ENCODE measurements at regions not wholly inside any gene's neighbourhood (a gene's known extent, or its start where the extent isn't known, plus 50 kb on each side); places are given as distances from the start of the nearest gene placed in this dataset.

GRCh38 chr14:82657186-82657675 lies 1123.6 kb upstream of the SEL1L start (continued):
- TF ChIP-seq TCF7 (CRISPR knock-in tag; IDR thresholded peaks at IDR 0.05; ENCODE audit: low read depth) (no peak), ZNF232 (CRISPR knock-in tag; IDR thresholded peaks at IDR 0.05) (no peak)

DNA sequence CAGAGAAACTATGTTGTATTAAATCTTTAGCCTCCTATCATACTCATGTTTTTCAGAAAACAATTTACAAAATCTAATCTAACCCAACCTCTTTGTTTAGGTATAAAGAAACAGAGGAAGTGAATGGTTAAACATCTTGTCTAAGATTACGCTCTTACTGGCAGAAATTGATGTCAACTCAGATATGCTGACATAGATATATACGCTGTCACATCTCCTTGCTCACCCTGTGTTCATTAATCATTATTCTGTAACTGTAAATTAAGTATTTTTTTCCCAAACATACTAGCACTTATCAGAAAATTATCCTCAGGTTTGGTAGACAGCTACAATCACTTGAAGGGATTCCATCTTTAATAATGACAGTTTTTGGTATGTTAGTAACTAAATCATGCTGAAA lies 1127.6 kb upstream of the SEL1L start:
- Mint-ChIP-seq H3K4me3 (no peak overlapping the region), H3K4me1 (no peaks in the 10 kb centered on the region), H3K36me3 (no peaks in the 10 kb centered on the region), H3K9me3 (no peaks in the 10 kb centered on the region), H3K27me3 (ENCODE audit: low read depth) (no peaks in the 10 kb centered on the region), H3K27ac (no peak overlapping the region)
- TF ChIP-seq USF1 (CRISPR knock-in tag; IDR thresholded peaks at IDR 0.05), result no peak
- no peak for TF ChIP-seq ATF1 (CRISPR knock-in tag; IDR thresholded peaks at IDR 0.05)
- no peak for TF ChIP-seq KAT7 (CRISPR knock-in tag; IDR thresholded peaks at IDR 0.05; ENCODE audit: borderline replicate concordance)
- TF ChIP-seq TEAD4 (CRISPR knock-in tag; IDR thresholded peaks at IDR 0.05), result no peak
- TF ChIP-seq NR2C2 (CRISPR knock-in tag; IDR thresholded peaks at IDR 0.05), result no peak
- TF ChIP-seq ESRRA (CRISPR knock-in tag; IDR thresholded peaks at IDR 0.05; ENCODE audit: borderline replicate concordance), result no peak
- POLR2A ChIA-PET, result no interaction called here
- DNase-seq (ENCODE audit: low spot score), result no peak
- no peak for ATAC-seq
- CTCF ChIA-PET, result no interaction called here

DNA sequence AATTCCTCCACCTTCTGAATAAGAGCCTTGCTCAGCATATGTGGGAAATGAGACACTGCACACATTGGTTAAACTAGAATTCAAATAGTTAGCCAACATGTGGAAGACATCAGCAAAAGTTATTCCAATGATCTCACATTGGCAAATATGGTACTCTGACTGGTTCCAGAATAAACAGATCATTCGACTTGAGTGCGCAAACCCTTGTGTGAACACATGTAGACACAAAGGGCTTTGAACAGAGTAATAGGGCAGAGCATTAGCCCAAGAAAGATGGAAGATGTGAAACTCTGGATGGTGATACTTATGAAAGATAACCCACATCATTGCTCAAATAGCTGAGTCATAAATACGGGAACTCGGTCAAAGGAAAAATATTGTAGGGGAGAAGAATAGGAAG lies 1133.4 kb upstream of the SEL1L start:
- H3K27ac Mint-ChIP-seq, result no peak overlapping the region
- CTCF ChIA-PET, result no interaction called here
- H3K36me3 Mint-ChIP-seq, result no peaks in the 10 kb centered on the region
- TF ChIP-seq, protein P1, sequence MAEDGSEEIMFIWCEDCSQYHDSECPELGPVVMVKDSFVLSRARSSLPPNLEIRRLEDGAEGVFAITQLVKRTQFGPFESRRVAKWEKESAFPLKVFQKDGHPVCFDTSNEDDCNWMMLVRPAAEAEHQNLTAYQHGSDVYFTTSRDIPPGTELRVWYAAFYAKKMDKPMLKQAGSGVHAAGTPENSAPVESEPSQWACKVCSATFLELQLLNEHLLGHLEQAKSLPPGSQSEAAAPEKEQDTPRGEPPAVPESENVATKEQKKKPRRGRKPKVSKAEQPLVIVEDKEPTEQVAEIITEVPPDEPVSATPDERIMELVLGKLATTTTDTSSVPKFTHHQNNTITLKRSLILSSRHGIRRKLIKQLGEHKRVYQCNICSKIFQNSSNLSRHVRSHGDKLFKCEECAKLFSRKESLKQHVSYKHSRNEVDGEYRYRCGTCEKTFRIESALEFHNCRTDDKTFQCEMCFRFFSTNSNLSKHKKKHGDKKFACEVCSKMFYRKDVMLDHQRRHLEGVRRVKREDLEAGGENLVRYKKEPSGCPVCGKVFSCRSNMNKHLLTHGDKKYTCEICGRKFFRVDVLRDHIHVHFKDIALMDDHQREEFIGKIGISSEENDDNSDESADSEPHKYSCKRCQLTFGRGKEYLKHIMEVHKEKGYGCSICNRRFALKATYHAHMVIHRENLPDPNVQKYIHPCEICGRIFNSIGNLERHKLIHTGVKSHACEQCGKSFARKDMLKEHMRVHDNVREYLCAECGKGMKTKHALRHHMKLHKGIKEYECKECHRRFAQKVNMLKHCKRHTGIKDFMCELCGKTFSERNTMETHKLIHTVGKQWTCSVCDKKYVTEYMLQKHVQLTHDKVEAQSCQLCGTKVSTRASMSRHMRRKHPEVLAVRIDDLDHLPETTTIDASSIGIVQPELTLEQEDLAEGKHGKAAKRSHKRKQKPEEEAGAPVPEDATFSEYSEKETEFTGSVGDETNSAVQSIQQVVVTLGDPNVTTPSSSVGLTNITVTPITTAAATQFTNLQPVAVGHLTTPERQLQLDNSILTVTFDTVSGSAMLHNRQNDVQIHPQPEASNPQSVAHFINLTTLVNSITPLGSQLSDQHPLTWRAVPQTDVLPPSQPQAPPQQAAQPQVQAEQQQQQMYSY (CRISPR knock-in tag; IDR thresholded peaks at IDR 0.05), result no peak
- no peak for TF ChIP-seq IRF2 (CRISPR knock-in tag; IDR thresholded peaks at IDR 0.05; ENCODE audit: borderline replicate concordance, low read depth)
- TF ChIP-seq KAT7 (CRISPR knock-in tag; IDR thresholded peaks at IDR 0.05; ENCODE audit: borderline replicate concordance), result no peak
- TF ChIP-seq, protein P2, sequence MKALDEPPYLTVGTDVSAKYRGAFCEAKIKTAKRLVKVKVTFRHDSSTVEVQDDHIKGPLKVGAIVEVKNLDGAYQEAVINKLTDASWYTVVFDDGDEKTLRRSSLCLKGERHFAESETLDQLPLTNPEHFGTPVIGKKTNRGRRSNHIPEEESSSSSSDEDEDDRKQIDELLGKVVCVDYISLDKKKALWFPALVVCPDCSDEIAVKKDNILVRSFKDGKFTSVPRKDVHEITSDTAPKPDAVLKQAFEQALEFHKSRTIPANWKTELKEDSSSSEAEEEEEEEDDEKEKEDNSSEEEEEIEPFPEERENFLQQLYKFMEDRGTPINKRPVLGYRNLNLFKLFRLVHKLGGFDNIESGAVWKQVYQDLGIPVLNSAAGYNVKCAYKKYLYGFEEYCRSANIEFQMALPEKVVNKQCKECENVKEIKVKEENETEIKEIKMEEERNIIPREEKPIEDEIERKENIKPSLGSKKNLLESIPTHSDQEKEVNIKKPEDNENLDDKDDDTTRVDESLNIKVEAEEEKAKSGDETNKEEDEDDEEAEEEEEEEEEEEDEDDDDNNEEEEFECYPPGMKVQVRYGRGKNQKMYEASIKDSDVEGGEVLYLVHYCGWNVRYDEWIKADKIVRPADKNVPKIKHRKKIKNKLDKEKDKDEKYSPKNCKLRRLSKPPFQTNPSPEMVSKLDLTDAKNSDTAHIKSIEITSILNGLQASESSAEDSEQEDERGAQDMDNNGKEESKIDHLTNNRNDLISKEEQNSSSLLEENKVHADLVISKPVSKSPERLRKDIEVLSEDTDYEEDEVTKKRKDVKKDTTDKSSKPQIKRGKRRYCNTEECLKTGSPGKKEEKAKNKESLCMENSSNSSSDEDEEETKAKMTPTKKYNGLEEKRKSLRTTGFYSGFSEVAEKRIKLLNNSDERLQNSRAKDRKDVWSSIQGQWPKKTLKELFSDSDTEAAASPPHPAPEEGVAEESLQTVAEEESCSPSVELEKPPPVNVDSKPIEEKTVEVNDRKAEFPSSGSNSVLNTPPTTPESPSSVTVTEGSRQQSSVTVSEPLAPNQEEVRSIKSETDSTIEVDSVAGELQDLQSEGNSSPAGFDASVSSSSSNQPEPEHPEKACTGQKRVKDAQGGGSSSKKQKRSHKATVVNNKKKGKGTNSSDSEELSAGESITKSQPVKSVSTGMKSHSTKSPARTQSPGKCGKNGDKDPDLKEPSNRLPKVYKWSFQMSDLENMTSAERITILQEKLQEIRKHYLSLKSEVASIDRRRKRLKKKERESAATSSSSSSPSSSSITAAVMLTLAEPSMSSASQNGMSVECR (CRISPR knock-in tag; IDR thresholded peaks at IDR 0.05; ENCODE audit: borderline replicate concordance), result no peak
- TF ChIP-seq FOXP1 (CRISPR knock-in tag; IDR thresholded peaks at IDR 0.05; ENCODE audit: borderline replicate concordance), result no peak
- TF ChIP-seq, protein P3, sequence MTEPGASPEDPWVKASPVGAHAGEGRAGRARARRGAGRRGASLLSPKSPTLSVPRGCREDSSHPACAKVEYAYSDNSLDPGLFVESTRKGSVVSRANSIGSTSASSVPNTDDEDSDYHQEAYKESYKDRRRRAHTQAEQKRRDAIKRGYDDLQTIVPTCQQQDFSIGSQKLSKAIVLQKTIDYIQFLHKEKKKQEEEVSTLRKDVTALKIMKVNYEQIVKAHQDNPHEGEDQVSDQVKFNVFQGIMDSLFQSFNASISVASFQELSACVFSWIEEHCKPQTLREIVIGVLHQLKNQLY (CRISPR knock-in tag; IDR thresholded peaks at IDR 0.05), result no peak
- no peak for TF ChIP-seq EMX1 (CRISPR knock-in tag; IDR thresholded peaks at IDR 0.05)
- TF ChIP-seq, protein P4, sequence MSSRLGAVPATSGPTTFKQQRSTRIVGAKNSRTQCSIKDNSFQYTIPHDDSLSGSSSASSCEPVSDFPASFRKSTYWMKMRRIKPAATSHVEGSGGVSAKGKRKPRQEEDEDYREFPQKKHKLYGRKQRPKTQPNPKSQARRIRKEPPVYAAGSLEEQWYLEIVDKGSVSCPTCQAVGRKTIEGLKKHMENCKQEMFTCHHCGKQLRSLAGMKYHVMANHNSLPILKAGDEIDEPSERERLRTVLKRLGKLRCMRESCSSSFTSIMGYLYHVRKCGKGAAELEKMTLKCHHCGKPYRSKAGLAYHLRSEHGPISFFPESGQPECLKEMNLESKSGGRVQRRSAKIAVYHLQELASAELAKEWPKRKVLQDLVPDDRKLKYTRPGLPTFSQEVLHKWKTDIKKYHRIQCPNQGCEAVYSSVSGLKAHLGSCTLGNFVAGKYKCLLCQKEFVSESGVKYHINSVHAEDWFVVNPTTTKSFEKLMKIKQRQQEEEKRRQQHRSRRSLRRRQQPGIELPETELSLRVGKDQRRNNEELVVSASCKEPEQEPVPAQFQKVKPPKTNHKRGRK (CRISPR knock-in tag; IDR thresholded peaks at IDR 0.05; ENCODE audit: borderline replicate concordance), result no peak
- TF ChIP-seq MYBL2 (CRISPR knock-in tag; IDR thresholded peaks at IDR 0.05), result no peak
- no peak for TF ChIP-seq SOX15 (CRISPR knock-in tag; IDR thresholded peaks at IDR 0.05)
- no peak for TF ChIP-seq RELA (CRISPR knock-in tag; IDR thresholded peaks at IDR 0.05; ENCODE audit: borderline replicate concordance)
- no peaks in the 10 kb centered on the region for H3K4me1 Mint-ChIP-seq
- POLR2A ChIA-PET, result no interaction called here
- H3K4me3 Mint-ChIP-seq, result no peak overlapping the region
- H3K9me3 Mint-ChIP-seq, result no peaks in the 10 kb centered on the region
- no peak for ATAC-seq
- no peaks in the 10 kb centered on the region for H3K27me3 Mint-ChIP-seq (ENCODE audit: low read depth)
- no peak for DNase-seq (ENCODE audit: low spot score)

Data from WTC11 (cell line).